ENCODE measurements at regions not wholly inside any gene's neighbourhood (a gene's known extent, or its start where the extent isn't known, plus 50 kb on each side); places are given as distances from the start of the nearest gene placed in this dataset.
"Not testable (repeated sequence)": the region's sequence is repeated elsewhere in the genome, so short reads cannot be mapped to it uniquely, and the experiment has no call there.

DNA sequence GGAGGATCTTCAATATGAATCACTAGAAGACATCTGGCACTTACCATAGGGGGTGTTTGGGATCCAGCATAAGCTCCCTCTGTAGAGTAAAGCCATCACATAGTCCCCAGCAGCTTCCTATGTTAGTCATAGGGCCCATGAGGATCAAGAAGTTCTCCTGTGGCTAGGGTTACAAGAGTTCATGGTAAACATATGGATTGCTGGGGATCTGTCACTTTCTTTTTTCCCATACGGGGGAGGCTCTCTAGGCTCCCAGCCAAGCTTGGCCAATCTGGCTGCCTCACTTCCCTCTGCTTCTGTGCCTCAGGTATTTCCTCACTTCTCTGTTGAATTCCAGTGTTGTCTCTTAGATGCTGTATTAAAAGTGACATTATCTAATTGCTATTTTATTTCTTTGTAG, 597.9 kb downstream of the PDCD6IP start:
- DNase-seq: no peak

DNA sequence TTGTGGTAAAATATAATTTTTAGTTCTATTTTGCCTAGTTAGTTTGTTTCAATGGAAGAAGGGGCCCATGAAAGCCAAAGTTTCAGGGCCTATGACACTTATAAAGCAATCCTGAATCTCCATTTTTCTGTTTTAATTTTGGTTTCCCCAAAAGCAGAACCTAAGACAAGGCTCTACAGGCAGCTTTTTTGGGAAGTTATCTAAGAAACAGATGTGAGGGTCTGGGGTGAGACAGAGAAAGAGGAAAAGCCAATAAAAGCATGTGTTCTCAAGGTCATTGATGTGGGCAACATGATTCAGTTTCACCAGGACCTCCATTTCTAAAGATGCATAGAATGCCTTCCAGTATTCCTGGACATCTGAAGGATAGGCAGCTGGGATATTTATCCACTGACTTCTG, 598.5 kb downstream of the PDCD6IP start:
- no peak for DNase-seq

DNA sequence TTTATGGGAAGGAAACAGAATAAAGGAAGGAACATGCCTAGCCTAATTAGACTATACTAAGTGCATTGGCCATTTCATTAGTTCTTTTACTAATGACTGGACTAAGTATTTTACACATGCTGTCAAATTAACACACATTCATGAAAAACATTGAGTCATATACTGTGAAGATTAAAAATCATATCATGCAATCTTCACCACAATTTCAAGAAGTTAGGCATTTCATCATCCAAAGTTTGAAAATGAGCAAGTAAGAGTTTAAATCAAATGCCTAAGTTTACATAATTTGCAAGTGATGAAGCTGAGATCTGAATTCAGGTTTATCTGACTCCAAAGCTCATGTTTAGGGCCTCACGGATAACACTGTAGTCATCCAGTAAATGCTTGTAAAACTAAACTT, 601.0 kb downstream of the PDCD6IP start:
- DNase-seq: no peak

DNA sequence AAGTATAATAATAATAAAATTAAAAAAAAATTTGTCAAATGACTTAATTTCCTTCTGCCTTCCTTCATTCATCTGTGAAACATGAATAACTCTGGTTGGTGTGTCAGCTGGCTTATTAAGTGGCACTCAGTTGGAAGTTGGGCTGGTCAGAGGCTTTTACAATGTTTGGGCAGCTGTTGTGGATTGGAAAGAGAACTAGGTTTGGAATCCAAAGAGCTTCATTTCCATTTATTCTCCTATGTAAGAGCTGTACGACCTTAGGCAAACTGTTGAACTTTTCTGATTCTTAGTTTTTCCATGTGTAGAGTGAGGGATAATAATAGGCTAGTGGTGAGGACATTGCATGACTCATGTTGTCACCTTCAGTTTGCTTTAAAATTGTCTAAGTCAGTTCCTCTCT, 606.7 kb downstream of the PDCD6IP start:
- no peak for DNase-seq

DNA sequence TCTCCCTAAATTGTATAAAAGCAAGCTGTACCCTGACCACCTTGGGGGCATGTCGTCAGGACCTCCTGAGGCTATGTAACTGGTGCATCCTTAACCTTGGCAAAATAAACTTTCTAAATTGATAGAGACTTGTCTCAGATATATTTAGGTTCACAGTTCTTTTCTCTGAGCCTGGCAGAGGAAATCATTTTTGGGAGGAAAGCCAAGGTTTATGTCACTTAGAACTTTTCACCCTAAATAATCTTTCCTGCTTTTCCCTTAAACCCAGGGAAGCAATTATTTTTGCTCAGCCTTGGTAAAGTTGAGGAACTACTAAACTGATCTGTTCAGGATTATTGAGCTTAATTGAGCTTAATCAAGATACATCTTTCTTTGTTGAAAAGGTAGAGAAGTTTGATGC, 608.9 kb downstream of the PDCD6IP start:
- DNase-seq: no peak

DNA sequence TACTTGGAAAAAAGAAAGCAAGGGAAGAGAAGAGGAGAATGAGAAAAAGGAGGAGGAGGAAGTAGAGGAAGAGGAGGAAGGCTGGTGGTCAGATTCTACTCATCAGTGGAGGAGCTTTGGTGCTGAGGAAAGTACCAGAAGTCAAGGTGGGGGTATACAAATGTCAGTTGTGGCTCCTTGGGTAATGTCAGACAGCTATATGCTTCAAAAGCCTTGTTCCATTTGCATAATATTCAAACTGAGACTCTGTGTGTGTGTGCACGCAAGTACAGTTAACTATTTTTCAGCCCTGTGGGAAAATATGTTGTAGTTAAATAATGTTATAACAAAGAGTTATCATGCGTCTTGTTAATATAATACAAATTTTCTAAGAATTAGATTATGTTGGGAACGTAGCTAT, 609.7 kb downstream of the PDCD6IP start:
- no peak for DNase-seq

DNA sequence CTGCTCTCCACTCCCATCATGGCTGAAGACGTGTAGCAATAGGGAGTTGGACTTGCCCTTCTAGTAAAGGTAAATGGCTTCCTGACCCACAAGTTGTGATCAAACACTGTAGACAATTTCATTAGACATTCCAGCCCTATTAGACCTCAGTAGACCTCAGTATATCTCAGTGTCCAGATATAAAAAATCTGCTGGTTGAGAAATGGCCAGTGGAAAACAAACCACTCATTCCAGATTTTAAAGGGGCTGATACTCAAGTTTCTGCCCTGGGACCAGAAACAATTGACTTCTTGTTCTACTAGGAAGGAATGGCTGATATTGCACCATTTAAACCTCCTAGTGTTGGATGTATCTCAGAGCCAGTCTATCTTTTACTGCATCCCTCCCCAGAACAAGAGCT, 613.2 kb downstream of the PDCD6IP start:
- no peak for DNase-seq

DNA sequence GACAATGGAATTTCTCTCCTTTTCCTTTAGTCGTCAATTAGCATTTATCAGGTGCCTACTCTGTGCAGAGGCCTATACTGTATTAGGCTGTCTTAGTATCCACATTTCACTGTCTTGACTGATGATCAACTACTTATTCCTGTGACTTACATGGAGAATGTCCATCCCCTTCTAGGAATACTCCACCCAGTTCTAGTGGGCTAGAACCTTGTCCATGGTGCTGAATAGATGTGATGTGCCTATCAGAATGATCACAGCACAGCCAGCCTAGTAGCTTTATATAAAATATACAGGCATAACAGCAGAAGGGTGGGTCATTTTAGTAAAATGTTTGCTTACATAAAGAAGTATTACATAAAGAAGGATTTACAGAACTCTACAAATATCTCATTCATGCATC, 621.4 kb downstream of the PDCD6IP start:
- no peak for DNase-seq

DNA sequence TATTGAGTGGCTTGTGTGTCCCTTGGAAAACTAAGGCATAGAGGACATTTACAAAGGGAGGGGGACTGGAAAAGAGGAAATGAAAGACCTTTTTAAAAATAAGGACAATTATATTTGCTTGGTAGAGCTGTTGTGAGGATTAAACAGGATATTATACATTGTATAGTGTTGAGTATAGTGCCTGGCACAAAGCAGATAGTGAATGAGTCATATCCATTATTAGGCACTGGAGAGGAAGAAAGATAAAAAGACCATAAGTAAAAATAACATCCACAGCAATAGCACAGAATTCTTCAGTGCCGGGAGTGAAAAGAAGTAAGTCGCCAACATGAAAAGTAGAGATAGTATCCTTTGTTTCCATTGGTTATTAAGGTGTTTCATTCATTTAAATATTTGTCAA, 623.3 kb downstream of the PDCD6IP start:
- no peak for DNase-seq

DNA sequence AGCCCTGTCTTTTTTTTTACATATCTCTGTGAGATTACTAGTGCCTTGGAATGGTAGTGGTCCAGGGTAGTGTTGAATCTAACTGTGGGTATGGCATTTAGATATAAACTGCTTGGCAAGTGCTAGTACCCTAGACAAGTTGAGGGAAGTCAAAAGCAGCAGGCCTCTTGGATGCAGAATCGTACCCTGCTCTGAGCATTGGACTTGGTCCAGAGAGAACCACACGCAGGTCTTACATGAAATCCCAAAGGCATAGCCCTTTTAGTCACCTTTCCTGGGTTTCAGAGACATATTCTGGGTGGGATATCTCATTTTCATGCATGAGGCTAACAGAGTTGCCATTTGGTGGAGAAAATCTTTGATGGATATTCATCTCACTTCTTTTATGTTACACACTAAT, 641.4 kb downstream of the PDCD6IP start:
- no peak for DNase-seq

DNA sequence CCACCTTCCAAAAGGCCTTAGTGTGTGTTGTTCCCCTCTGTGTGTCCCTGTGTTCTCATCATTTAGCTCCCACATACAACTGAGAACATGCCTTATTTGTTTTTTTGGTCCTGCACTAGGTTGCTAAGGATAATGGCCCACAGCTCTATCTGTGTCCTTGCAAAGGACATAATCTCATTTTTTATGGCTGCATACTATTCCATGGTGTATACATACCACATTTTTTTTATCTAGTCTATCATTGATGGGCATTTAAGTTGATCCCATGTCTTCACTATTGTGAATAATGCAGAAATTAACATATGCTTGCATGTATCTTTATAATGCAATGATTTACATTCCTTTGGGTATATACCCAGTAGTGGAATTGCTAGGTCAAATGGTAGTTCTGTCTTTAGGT, 645.7 kb downstream of the PDCD6IP start:
- no peak for DNase-seq

DNA sequence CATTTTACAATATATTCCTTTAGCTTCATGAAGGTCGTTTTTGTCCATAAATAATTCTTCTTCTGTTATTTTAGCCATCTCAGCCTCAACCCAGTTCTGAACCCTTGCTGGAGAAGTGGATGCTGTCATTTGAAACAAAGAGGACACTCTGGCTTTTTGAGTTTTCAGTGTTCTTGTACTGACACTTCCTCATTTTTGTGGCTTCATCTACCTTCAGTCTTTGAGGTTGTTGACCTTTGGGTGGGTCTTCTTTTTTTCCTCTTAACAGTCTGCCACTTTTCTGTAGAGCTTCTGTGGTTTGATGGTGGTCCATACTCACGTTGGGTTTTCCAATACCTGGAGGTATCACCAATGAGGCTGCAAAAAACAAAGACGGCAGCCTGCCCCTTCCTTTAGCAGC, 650.9 kb downstream of the PDCD6IP start:
- DNase-seq: no peak

DNA sequence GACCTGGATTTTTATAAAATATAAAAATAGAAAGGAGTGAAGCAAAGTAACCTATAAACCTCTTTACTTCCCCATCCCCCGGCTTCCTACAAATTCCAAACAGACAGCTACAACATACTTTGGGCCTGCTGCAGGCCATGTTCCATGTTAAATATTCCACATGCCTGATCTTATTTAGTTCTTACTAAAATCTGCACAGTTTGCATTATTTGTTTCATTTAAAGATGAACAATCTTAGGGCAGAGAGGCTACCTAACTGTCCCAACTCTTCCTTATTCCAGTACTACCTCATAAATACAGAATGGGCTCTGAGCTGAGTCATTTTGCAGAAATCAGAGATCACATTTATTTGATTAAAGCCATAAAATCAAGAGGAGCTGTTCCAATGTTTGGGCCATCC, 665.0 kb downstream of the PDCD6IP start:
- DNase-seq: no peak

DNA sequence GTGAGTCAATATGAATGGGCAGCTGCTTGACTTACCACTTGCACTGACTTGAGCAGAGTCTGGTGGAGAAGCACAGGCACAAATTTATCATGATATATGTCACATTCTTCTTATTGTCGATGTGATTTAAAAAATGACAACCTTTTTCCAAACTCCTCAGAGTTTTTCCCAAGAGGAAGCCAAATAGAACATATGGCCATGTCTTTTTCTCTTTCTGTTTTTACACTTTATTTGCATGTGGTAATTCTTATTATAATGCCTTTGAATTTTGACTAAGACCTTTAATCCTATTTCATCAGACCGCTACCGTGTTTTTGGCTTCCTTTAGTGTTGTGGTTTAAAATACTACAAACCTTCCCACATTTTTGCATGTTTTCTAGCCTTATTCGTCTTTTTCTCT, 666.2 kb downstream of the PDCD6IP start:
- no peak for DNase-seq

DNA sequence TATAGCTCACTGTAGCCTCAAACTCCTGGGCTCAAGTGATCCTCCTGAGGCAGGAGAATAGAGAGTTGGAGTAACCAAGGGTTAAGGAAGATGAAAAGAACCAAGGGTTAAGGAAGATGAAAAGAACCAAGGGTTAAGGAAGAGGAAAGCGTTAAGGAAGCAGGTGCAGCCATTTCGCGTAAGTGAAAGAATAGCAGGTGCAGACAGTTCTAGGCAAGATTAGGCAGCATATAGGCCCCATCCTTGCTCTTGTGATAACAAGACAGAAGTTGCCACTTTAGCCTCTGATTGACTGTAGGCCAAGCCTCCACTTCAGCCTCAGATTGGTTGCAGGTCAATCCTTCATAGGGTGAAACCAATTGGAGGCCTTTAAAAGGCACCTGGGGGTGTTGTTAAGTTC, 677.4 kb downstream of the PDCD6IP start:
- no peak for DNase-seq

DNA sequence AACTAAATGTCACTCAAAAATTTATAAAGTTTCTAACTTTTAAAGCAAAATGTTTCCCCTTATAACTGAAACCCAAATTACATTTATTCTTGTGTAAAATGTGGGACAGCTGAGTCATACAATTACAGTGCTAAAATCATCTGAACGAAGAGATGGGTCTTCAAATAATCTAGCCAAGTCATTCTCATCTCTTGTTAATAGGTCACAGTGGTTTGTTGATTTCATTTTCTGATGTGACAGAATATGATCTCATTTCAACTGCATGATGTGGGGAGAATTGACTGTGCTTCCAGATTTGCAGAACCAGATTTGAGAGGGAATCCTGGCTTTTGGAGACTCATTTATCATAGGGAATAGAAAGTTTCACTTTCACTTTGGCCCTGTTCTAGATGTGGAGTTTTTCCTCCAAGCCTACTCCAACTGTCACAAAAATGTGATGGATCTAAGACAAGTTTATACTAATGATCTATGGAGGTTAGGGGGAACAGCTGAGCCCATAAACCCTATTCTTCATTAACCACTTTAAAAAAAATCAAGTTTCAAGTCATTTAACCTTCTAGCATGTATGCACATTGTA, 685.0 kb downstream of the PDCD6IP start:
- no peak for DNase-seq

DNA sequence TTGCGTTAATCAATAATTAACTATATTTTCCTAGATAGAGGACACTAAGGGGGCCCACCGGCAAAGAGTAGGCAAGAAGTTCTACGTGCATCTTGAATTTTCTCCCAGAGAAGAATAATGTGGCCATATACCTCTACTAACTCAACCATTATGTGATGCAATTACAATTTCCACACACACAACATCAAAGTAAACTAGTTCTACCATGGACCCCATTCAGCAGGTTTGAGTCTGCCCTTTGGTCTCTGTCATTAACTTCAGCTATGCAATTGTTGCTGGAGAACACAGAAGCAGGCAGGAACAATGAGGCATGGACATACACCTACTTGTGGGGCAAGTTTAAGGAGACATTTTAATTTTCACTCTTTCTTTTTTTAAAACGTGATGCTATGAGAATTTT, 705.9 kb downstream of the PDCD6IP start:
- DNase-seq: no peak

DNA sequence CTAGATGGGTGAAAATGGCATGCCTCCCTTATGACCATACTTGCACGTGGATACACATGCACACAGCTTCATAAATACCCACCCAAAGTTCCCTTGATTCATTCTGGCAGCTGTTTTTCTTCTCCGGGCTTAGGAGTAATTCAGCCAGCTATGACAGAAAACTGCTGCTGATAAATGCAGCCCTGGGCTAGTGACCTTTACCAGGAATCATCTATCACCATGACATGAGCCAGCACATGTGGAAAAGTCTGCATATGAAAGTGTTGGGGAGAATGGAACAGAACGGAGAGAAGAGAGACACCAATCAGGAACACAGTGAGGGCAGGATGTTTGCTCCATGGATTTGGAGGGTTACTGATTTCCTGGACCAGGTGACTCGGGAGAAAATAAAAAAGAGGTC, 706.3 kb downstream of the PDCD6IP start:
- DNase-seq: no peak

DNA sequence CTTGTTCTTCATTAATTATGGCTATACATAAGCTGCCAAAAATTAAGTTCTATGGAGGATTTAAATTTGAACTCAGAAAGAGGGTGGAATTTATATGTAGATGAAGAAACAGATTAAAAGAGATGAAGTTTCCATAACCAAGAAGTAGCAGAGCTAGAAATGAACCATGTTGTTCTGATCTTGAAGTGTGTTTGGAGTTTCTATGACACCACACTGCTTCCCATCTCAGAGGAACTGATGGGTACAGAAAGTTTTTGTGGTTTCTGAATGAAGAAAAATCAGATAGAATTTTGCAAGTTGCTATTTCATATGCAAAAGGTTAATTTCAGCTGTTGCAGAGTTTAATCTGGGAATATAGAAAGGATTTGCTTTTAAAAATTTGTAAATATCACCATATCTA, 710.3 kb downstream of the PDCD6IP start:
- no peak for DNase-seq

DNA sequence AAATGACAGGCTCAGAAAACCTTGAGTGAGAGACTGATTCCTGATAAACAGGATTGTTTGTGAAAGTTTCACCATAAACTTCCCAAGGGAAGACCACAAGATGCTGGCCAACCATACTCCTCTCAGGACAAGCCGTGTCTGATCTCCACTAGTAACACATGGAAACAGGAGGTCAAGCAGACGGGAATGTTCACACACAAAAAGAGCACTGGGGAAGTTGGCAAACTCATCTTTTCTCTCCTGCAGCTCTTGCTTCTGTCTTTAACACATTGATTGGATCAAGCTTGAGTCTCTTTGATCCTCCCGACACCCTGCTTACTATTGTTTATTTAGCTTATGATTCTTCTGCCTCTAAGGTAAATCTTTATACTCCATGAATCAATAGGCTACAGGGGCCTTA, 713.5 kb downstream of the PDCD6IP start:
- no peak for DNase-seq

DNA sequence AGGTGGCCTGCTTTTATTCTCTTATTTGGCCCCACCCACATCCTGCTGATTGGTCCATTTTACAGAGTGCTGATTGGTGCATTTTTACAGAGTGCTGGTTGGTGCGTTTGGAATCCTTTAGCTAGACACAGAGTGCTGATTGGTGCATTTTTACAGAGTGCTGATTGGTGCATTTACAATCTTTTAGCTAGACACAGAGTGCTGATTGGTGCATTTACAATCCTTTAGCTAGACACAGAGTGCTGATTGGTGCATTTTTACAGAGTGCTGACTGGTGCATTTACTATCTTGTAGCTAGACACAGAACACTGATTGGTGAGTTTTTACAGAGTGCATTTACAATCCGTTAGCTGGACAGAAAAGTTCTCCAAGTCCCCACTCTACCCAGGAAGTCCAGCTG, 720.6 kb downstream of the PDCD6IP start:
- DNase-seq: not testable (repeated sequence)

DNA sequence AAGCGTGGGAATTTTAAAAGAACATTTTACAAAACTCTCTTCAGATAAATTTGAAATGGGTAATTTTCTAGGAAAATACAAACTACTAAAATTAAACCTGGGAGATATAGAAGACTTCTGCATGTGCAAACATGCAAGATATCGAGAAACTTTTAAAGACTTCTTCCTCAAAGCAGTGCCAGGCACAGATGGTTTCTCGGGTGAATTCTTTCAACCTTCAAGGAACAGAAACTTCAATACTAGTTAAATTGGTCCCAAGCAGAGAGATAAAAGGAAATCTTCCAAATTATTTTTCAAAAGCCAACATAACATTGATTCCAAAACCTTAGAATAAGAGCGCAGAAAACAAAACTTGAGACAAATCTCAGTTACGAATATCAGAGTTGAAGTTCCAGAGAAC, 732.7 kb downstream of the PDCD6IP start:
- no peak for DNase-seq

DNA sequence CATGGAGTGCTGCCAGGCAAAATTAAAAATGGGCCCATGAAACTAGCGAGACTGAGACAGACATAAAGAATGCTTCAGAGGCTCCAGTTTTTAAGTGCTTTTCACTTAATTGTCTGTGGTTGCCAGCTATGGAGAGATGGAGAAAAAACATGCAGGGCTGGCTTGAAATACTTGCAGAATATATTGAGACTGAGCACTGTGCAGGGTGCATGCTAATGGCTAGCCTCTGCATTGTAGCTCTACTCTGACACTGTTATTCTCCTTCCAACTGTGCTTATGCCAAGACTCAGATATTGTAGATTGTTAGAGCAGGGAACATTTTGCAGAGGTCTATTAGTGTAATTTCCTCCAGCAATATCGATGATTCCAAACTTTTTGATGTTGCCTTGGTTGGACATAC, 735.0 kb downstream of the PDCD6IP start:
- no peak for DNase-seq

DNA sequence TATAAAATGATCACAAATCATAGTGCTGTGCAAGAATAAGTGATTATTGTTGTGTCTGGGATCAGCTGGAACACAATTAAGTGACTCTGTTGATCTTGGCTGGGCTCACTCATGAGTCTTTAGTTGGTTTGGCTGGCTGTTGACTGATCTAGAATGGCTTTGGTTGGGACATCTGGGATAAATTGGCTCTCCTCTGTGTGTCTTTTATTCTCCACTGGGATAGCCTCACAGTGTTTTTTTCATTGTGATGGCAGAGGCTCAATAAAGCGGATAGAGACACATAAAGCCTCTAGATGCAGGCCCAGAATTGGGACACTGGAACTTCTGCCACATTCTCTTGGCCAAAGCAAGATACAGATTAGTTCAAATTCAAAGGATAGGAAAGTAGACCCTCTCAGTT, 735.6 kb downstream of the PDCD6IP start:
- DNase-seq: no peak

DNA sequence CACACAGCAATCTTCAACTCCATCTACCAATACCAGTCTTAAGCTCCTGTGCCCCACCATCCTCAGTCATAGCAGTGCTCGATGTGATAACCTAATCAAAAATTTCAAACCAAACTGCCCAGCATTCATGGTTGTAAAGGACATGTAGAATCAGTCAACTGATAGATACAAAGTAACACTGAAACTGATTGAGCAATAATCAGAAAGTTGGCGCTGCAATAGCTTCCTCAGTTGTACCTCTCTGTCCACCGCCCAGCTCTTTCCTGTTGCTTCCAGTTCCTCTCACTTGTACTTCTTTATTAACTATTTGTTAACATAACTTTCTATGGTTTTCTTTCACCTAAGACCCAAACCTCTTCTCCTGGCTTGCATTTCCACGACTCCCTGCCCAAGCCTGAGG, 745.7 kb downstream of the PDCD6IP start:
- DNase-seq: no peak

DNA sequence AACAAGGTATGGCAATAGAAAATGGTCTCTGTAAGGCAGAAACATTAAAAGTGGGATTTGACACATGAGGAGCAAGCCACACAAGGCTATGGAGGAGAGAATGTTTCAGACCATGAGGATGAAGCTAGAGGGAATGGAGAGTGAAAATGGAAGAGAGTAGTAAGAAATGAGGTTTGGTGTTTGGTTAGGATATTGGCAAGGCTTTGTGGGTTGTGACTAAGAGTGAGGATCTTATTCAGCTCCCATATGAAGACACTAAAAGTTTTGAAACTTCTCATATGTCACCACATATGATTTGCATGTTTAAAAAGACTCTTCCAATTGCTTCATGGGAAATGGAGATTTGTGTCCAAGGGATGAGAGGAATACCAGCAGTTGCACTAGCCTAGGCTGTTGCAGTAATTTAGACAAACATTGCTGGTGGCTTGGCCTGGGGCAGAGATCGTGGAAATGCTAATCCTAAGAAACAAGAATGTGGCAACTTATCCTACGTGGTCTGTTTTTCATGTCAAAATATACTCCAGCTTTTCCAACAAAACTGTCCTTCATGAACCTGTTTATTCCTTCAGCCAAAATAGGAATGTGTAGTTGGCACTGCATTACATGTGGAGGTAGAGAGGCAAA, 749.0 kb downstream of the PDCD6IP start:
- no peak for DNase-seq
